ENCODE measurements at regions not wholly inside any gene's neighbourhood (a gene's known extent, or its start where the extent isn't known, plus 50 kb on each side); places are given as distances from the start of the nearest gene placed in this dataset.

- peak; percentile 62 for DNase-seq (ENCODE audit: extremely low read depth, insufficient read length)
- TF ChIP-seq, protein P1, sequence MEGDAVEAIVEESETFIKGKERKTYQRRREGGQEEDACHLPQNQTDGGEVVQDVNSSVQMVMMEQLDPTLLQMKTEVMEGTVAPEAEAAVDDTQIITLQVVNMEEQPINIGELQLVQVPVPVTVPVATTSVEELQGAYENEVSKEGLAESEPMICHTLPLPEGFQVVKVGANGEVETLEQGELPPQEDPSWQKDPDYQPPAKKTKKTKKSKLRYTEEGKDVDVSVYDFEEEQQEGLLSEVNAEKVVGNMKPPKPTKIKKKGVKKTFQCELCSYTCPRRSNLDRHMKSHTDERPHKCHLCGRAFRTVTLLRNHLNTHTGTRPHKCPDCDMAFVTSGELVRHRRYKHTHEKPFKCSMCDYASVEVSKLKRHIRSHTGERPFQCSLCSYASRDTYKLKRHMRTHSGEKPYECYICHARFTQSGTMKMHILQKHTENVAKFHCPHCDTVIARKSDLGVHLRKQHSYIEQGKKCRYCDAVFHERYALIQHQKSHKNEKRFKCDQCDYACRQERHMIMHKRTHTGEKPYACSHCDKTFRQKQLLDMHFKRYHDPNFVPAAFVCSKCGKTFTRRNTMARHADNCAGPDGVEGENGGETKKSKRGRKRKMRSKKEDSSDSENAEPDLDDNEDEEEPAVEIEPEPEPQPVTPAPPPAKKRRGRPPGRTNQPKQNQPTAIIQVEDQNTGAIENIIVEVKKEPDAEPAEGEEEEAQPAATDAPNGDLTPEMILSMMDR (IDR thresholded peaks at IDR 0.05; ENCODE audit: insufficient read depth, low read length, poor library complexity, severe bottlenecking), result no peak
- no peaks in the 10 kb centered on the region for H3K36me3 ChIP-seq (ENCODE audit: control insufficient read depth, insufficient read depth, low read length)
- H3K27me3 ChIP-seq (replicated peaks; ENCODE audit: control insufficient read depth, insufficient read depth, low read length), result no peaks in the 10 kb centered on the region
- peak overlapping the region; percentile 50 for H3K4me3 ChIP-seq (replicated peaks; ENCODE audit: low read depth, low read length)
These were observed 154.1 kb upstream of the ATP2B1 start for GRCh38 chr12:89862511-89863445.

GRCh38 chr12:89861086-89861485 lies 152.4 kb upstream of the ATP2B1 start:
- H3K36me3 ChIP-seq (ENCODE audit: control insufficient read depth, insufficient read depth, low read length), result no peaks in the 10 kb centered on the region
- H3K27me3 ChIP-seq (replicated peaks; ENCODE audit: control insufficient read depth, insufficient read depth, low read length), result no peaks in the 10 kb centered on the region
- DNase-seq (ENCODE audit: extremely low read depth, insufficient read length), result no peak
- H3K4me3 ChIP-seq (replicated peaks; ENCODE audit: low read depth, low read length), result no peak overlapping the region
- TF ChIP-seq, protein P1 (IDR thresholded peaks at IDR 0.05; ENCODE audit: insufficient read depth, low read length, poor library complexity, severe bottlenecking), result no peak

DNA sequence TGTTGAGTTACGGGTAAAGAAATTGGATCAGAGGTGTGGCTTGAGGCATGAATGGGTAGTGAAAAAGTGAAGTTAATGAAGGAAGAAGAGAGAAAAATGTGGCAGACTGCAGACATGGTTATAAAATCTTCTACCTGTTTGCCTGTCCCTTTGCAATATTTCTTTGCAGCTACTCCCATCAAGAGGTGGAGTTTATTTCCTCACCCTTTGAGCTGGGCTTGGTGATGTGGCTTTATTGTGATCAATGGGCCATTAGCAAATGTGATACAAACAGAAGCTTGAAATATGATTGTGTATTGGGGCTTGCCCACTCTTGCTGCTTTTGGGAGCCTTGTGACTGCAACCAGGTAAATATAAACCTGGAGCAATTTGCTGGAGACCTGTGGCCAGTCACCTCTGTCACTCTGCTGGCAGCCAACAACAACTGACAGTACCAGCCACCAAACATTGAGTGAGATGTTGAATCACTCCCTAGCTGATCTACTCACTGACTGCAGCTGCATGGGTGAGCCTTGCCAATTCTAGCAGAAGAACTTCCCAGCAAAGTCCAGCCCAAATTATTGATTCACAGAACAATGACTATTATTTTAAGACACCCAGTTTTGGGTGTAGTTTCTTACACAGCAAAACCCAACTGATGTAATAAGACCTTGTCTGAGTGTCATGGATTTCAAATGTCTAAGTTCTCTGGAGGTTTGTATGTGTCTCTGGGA lies 151.0 kb upstream of the ATP2B1 start:
- Histone ChIP-seq H3K4me3 (replicated peaks; ENCODE audit: low read depth, low read length) (no peak overlapping the region), H3K27me3 (replicated peaks; ENCODE audit: control insufficient read depth, insufficient read depth, low read length) (no peaks in the 10 kb centered on the region), H3K36me3 (ENCODE audit: control insufficient read depth, insufficient read depth, low read length) (no peaks in the 10 kb centered on the region)
- no peak for DNase-seq (ENCODE audit: extremely low read depth, insufficient read length)
- TF ChIP-seq, protein P1 (IDR thresholded peaks at IDR 0.05; ENCODE audit: insufficient read depth, low read length, poor library complexity, severe bottlenecking), result no peak

- DNase-seq (ENCODE audit: extremely low read depth, insufficient read length), result no peak
- TF ChIP-seq, protein P1 (IDR thresholded peaks at IDR 0.05; ENCODE audit: insufficient read depth, low read length, poor library complexity, severe bottlenecking), result no peak
- Histone ChIP-seq H3K36me3 (ENCODE audit: control insufficient read depth, insufficient read depth, low read length) (no peaks in the 10 kb centered on the region), H3K4me3 (replicated peaks; ENCODE audit: low read depth, low read length) (no peak overlapping the region), H3K27me3 (replicated peaks; ENCODE audit: control insufficient read depth, insufficient read depth, low read length) (no peaks in the 10 kb centered on the region)
These were observed 150.1 kb upstream of the ATP2B1 start for GRCh38 chr12:89858718-89859117.

DNA sequence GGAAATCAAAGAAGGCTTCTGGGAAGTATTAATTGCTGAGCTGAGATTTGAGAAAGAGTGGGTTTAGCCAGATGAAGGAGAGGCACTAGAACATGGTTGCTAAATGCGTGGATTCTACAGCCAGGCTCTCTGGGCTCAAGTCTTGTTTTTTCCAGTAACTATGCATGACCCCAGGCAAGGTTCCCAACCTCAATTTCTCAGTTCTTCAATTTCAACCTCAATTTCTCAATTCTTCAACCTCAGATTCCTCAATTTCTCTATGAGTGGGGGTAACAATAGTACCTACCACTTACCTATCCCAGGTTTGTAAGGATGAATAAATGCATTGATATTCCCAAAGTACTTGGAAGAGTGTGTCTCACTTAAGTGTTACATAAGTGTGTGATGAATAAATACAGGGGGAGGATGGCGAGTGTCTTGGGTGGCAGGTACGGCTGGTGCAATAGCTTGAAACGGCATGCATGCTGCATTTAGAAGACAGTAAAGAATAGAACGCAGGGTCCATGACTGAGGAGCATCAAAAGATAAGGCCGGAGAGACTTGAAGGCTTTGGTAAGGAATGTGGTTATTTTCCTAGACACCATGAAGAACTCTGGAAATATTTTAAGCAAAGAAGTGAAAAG lies 149.1 kb upstream of the ATP2B1 start:
- H3K4me3 ChIP-seq (replicated peaks; ENCODE audit: low read depth, low read length), result no peak overlapping the region
- peak; percentile 37 for DNase-seq (ENCODE audit: extremely low read depth, insufficient read length)
- no peaks in the 10 kb centered on the region for H3K36me3 ChIP-seq (ENCODE audit: control insufficient read depth, insufficient read depth, low read length)
- no peaks in the 10 kb centered on the region for H3K27me3 ChIP-seq (replicated peaks; ENCODE audit: control insufficient read depth, insufficient read depth, low read length)
- TF ChIP-seq, protein P1 (IDR thresholded peaks at IDR 0.05; ENCODE audit: insufficient read depth, low read length, poor library complexity, severe bottlenecking), result no peak
